NB4 (cell line): ENCODE measurements at regions not wholly inside any gene's neighbourhood (a gene's known extent, or its start where the extent isn't known, plus 50 kb on each side); places are given as distances from the start of the nearest gene placed in this dataset.

Experiments used
- CTCF ChIP-seq: IDR thresholded peaks from one replicate; pipeline ENCODE4 v1.5.1; 2012; ENCODE audit warnings: low read depth, low read length
- MAX ChIP-seq: IDR thresholded peaks from 2 replicates; pipeline ENCODE4 v1.6.1; 2011; ENCODE audit warnings: low read depth, low read length
- POLR2A ChIP-seq: IDR thresholded peaks from 2 replicates; pipeline ENCODE4 v1.6.1; 2011; ENCODE audit warnings: mild to moderate bottlenecking; ENCODE audit not compliant: insufficient read length; ENCODE audit errors: extremely low read depth

- no peak for TF ChIP-seq CTCF
- TF ChIP-seq MAX, result no peak
- TF ChIP-seq POLR2A, result no peak
These were observed 233.4 kb downstream of the PPP4R3C start for GRCh38 chrX:27229721-27230120.
